H9 (cell line): ENCODE measurements at regions not wholly inside any gene's neighbourhood (a gene's known extent, or its start where the extent isn't known, plus 50 kb on each side); places are given as distances from the start of the nearest gene placed in this dataset.

ENCODE experiments used
- DNase-seq: peaks from one replicate; pipeline ENCODE4 v3.0.0-alpha.2; 2017
- H2AFZ ChIP-seq: one replicate; pipeline ENCODE4 v1.6.1; 2013; ENCODE audit warnings: mild to moderate bottlenecking, low read length, control low read depth, moderate library complexity
- H2AK5ac ChIP-seq: 2 replicates; pipeline ENCODE4 v1.6.1; 2013; ENCODE audit warnings: low read length, control low read depth, mixed read lengths; ENCODE audit not compliant: insufficient read length
- H2BK120ac ChIP-seq: one replicate; pipeline ENCODE4 v1.6.1; 2013; ENCODE audit warnings: low read depth, mild to moderate bottlenecking, low read length, control low read depth, inconsistent platforms; ENCODE audit not compliant: poor library complexity, severe bottlenecking
- H2BK12ac ChIP-seq: 2 replicates; pipeline ENCODE4 v1.6.1; 2013; ENCODE audit warnings: low read length, control low read depth, mixed read lengths, low read depth; ENCODE audit not compliant: insufficient read length
- H2BK15ac ChIP-seq: 2 replicates; pipeline ENCODE4 v1.6.1; 2013; ENCODE audit warnings: low read depth, low read length, control low read depth
- H2BK20ac ChIP-seq: one replicate; pipeline ENCODE4 v1.6.1; 2013; ENCODE audit warnings: low read depth, mild to moderate bottlenecking, low read length, control low read depth, inconsistent platforms; ENCODE audit not compliant: poor library complexity, severe bottlenecking
- H2BK5ac ChIP-seq: 2 replicates; pipeline ENCODE4 v1.6.1; 2013; ENCODE audit warnings: low read length, control low read depth, mixed read lengths; ENCODE audit not compliant: insufficient read length
- H3K14ac ChIP-seq: 2 replicates; pipeline ENCODE4 v1.6.1; 2013; ENCODE audit warnings: low read length, control low read depth; ENCODE audit not compliant: insufficient read depth
- H3K18ac ChIP-seq: 2 replicates; pipeline ENCODE4 v1.6.1; 2013; ENCODE audit warnings: low read depth, mild to moderate bottlenecking, mixed read lengths, low read length, control low read depth; ENCODE audit not compliant: insufficient read length
- H3K23ac ChIP-seq: 2 replicates; pipeline ENCODE4 v1.6.1; 2013; ENCODE audit warnings: low read length, control low read depth, mixed read lengths, low read depth; ENCODE audit not compliant: insufficient read length
- H3K23me2 ChIP-seq: 2 replicates; pipeline ENCODE4 v1.6.1; 2013; ENCODE audit warnings: low read depth, mild to moderate bottlenecking, mixed read lengths, low read length, control low read depth; ENCODE audit not compliant: insufficient read length, poor library complexity, severe bottlenecking
- H3K27ac ChIP-seq: 2 replicates; pipeline ENCODE4 v1.5.1; 2013; ENCODE audit warnings: low read length, control low read depth, mixed read lengths, low read depth; ENCODE audit not compliant: insufficient read length
- H3K27me3 ChIP-seq: 2 replicates; pipeline ENCODE4 v1.6.1; 2013; ENCODE audit warnings: low read length, control low read depth, inconsistent platforms; ENCODE audit not compliant: insufficient read depth
- H3K4ac ChIP-seq: 2 replicates; pipeline ENCODE4 v1.6.1; 2013; ENCODE audit warnings: low read depth, mild to moderate bottlenecking, control low read depth, inconsistent platforms, low read length, moderate library complexity
- H3K4me1 ChIP-seq: 2 replicates; pipeline ENCODE4 v1.6.1; 2013; ENCODE audit warnings: low read length, control low read depth, inconsistent platforms; ENCODE audit not compliant: insufficient read depth
- H3K4me2 ChIP-seq: 2 replicates; pipeline ENCODE4 v1.6.1; 2013; ENCODE audit warnings: low read length, control low read depth, mixed read lengths; ENCODE audit not compliant: insufficient read length, insufficient read depth
- H3K56ac ChIP-seq: 2 replicates; pipeline ENCODE4 v1.6.1; 2013; ENCODE audit warnings: low read depth, mild to moderate bottlenecking, mixed read lengths, low read length, control low read depth; ENCODE audit not compliant: insufficient read length
- H3K79me1 ChIP-seq: 2 replicates; pipeline ENCODE4 v1.6.1; 2013; ENCODE audit warnings: low read depth, mild to moderate bottlenecking, moderate library complexity, low read length, control low read depth, inconsistent platforms; ENCODE audit not compliant: insufficient read depth, poor library complexity, severe bottlenecking
- H3K79me2 ChIP-seq: 2 replicates; pipeline ENCODE4 v1.6.1; 2013; ENCODE audit warnings: low read length, control low read depth, inconsistent platforms; ENCODE audit not compliant: insufficient read depth
- H3K9ac ChIP-seq: 2 replicates; pipeline ENCODE4 v1.6.1; 2013; ENCODE audit warnings: low read length, control low read depth, mixed read lengths; ENCODE audit not compliant: insufficient read length; ENCODE audit errors: extremely low read depth
- H3K9me3 ChIP-seq: one replicate; pipeline ENCODE4 v1.6.1; 2013; ENCODE audit warnings: low read depth, low read length, inconsistent platforms; ENCODE audit not compliant: control insufficient read depth
- H3T11ph ChIP-seq: one replicate; pipeline ENCODE4 v1.6.1; 2013; ENCODE audit warnings: mild to moderate bottlenecking, low read length, control low read depth, inconsistent platforms
- H4K20me1 ChIP-seq: one replicate; pipeline ENCODE4 v1.6.1; 2013; ENCODE audit not compliant: control insufficient read depth, insufficient read length, insufficient read depth
- H4K5ac ChIP-seq: 2 replicates; pipeline ENCODE4 v1.6.1; 2013; ENCODE audit warnings: low read depth, mild to moderate bottlenecking, mixed read lengths, low read length, control low read depth; ENCODE audit not compliant: insufficient read length
- H4K8ac ChIP-seq: replicated peaks from 2 replicates; pipeline ENCODE4 v1.6.1; 2013; ENCODE audit warnings: low read length, control low read depth, mixed read lengths, low read depth; ENCODE audit not compliant: insufficient read length
- H4K91ac ChIP-seq: 2 replicates; pipeline ENCODE4 v1.6.1; 2013; ENCODE audit warnings: low read depth, mild to moderate bottlenecking, moderate library complexity, mixed read lengths, low read length, control low read depth; ENCODE audit not compliant: insufficient read length
- H3K27ac Mint-ChIP-seq, 3 experiments: 2 replicates in 2 of 3; 3 replicates in 1 of 3; pipeline ENCODE4 v1.8.0; 2020 to 2021; ENCODE audit warnings: mixed read lengths in 3 of 3, mild to moderate bottlenecking in 1 of 3, moderate library complexity in 1 of 3
- H3K27me3 Mint-ChIP-seq: 2 replicates; pipeline ENCODE4 v1.8.0; 2021; ENCODE audit warnings: low read depth, mild to moderate bottlenecking, moderate library complexity, mixed read lengths
- H3K36me3 Mint-ChIP-seq, 3 experiments: 2 replicates in 2 of 3; 3 replicates in 1 of 3; pipeline ENCODE4 v1.8.0; 2020 to 2021; ENCODE audit warnings: low read depth in 3 of 3, mixed read lengths in 3 of 3; ENCODE audit not compliant: insufficient read depth in 1 of 3
- H3K4me1 Mint-ChIP-seq, 2 experiments: 2 replicates each; pipeline ENCODE4 v1.8.0; 2020; ENCODE audit warnings: mixed read lengths in 2 of 2
- H3K4me3 Mint-ChIP-seq, 2 experiments: 2 replicates in 1 of 2; 3 replicates in 1 of 2; pipeline ENCODE4 v1.8.0; 2020 to 2021; ENCODE audit warnings: mild to moderate bottlenecking in 2 of 2, mixed read lengths in 2 of 2, moderate library complexity in 1 of 2
- H3K9me3 Mint-ChIP-seq, 2 experiments: 2 replicates in 1 of 2; 3 replicates in 1 of 2; pipeline ENCODE4 v1.8.0; 2020; ENCODE audit warnings: mild to moderate bottlenecking in 2 of 2, mixed read lengths in 2 of 2, moderate library complexity in 1 of 2
- CTCF ChIP-seq: fragments of 200-600 bp; sonication (generic); conservative IDR thresholded peaks from 3 replicates; pipeline ENCODE4 v1.8.0; 2021; ENCODE audit warnings: antibody characterized with exemption, mild to moderate bottlenecking
- WGBS: extraction: QIAGEN DNeasy Blood & Tissue Kit; methylation state at CpG from one replicate; pipeline ENCODE4 v1.1.7; 2013; ENCODE audit warnings: missing lambda C conversion rate, low lambda C conversion rate, mixed read lengths; ENCODE audit not compliant: insufficient read length; ENCODE audit errors: extremely low coverage; 5-methylcytosine and 5-hydroxymethylcytosine counted together

- Histone ChIP-seq H3K9me3 (no peaks in the 10 kb centered on the region), H3K79me2 (no peaks in the 10 kb centered on the region), H3K4me1 (no peaks in the 10 kb centered on the region), H3K27ac (no peak overlapping the region), H2AFZ (no peak overlapping the region), H3K79me1 (no peaks in the 10 kb centered on the region), H3K23ac (no peak overlapping the region), H2AK5ac (no peak overlapping the region), H4K8ac (no peak overlapping the region), H3K27me3 (no peaks in the 10 kb centered on the region), H3K4ac (no peak overlapping the region), H3K4me2 (no peak overlapping the region), H3K23me2 (no peaks in the 10 kb centered on the region), H3T11ph (no peak overlapping the region), H4K20me1 (no peaks in the 10 kb centered on the region), H3K56ac (no peak overlapping the region), H2BK12ac (no peak overlapping the region), H3K14ac (no peak overlapping the region), H2BK20ac (no peak overlapping the region), H3K18ac (no peak overlapping the region), H2BK120ac (no peak overlapping the region), H2BK5ac (no peak overlapping the region), H4K91ac (no peak overlapping the region), H2BK15ac (no peak overlapping the region), H3K9ac (no peak overlapping the region), H4K5ac (no peak overlapping the region)
- Mint-ChIP-seq H3K9me3 (peaks cover 5 to 10% of the 10 kb centered on the region in 2 experiments; a peak in 4 of 5 replicates), H3K27me3 (no peaks in the 10 kb centered on the region), H3K27ac (no peak overlapping the region), H3K4me3 (no peak overlapping the region), H3K36me3 (peaks cover 0 to 7% (median 7%) of the 10 kb centered on the region in 3 experiments; a peak in 4 of 7 replicates), H3K4me1 (no peaks in the 10 kb centered on the region)
- no peak for TF ChIP-seq CTCF
- no CpG with 5 or more reads among the region's 2 CpGs for WGBS
- DNase-seq: no peak
These were observed 58.5 kb upstream of the RAP2B start for GRCh38 chr3:153103406-153103945.
